SK-N-MC (cell line): ENCODE measurements at regions not wholly inside any gene's neighbourhood (a gene's known extent, or its start where the extent isn't known, plus 50 kb on each side); places are given as distances from the start of the nearest gene placed in this dataset.

Source experiments
- DNase-seq: peaks from one replicate; pipeline ENCODE4 v3.0.0-alpha.2; 2011; ENCODE audit warnings: low read depth, low spot score
- H3K27ac ChIP-seq: fragments of 200-600 bp; sonication (generic); 2 replicates; pipeline ENCODE4 v1.5.1; 2016; ENCODE audit warnings: mixed run types
- H3K36me3 ChIP-seq: fragments of 200-600 bp; sonication (generic); 2 replicates; pipeline ENCODE4 v1.6.1; 2017; ENCODE audit warnings: antibody characterized with exemption, low read length, mixed read lengths; ENCODE audit not compliant: insufficient read depth
- H3K4me3 ChIP-seq: fragments of 200-600 bp; sonication (generic); 2 replicates; pipeline ENCODE4 v1.5.1; 2016
- H3K9ac ChIP-seq: fragments of 200-600 bp; sonication (generic); 2 replicates; pipeline ENCODE4 v1.8.0; 2017; ENCODE audit warnings: mixed run types, mixed read lengths; ENCODE audit not compliant: insufficient read length
- H3K9me3 ChIP-seq: fragments of 200-600 bp; sonication (generic); 2 replicates; pipeline ENCODE4 v1.6.1; 2017; ENCODE audit warnings: low read depth, mild to moderate bottlenecking, antibody characterized with exemption, low read length, moderate library complexity, mixed read lengths
- EZH2 ChIP-seq: fragments of 200-600 bp; sonication (generic); IDR thresholded peaks from one replicate; pipeline ENCODE4 v1.6.1; 2017; ENCODE audit warnings: antibody characterized with exemption
- FOXP2 ChIP-seq: optimal IDR thresholded peaks from 2 replicates; pipeline ENCODE3; 2011; ENCODE audit warnings: mild to moderate bottlenecking, moderate library complexity; ENCODE audit not compliant: insufficient read depth; ENCODE audit errors: extremely low read length, control extremely low read depth
- POLR2AphosphoS5 ChIP-seq: IDR thresholded peaks from 2 replicates; pipeline ENCODE4 v1.6.1; 2012; ENCODE audit warnings: mild to moderate bottlenecking, low read depth, low read length, borderline replicate concordance

- no peak for DNase-seq
- no peak for TF ChIP-seq EZH2
- H3K9me3 ChIP-seq, result no peaks in the 10 kb centered on the region
These were observed 124.3 kb upstream of the UMPS start for GRCh38 chr3:124605781-124606579.

GRCh38 chr3:124607163-124607562 lies 123.1 kb upstream of the UMPS start:
- no peak overlapping the region for H3K9ac ChIP-seq
- no peak for DNase-seq
- H3K27ac ChIP-seq, result no peak overlapping the region
- no peak for TF ChIP-seq POLR2AphosphoS5
- no peak for TF ChIP-seq FOXP2
- TF ChIP-seq EZH2, result no peak
- no peaks in the 10 kb centered on the region for H3K9me3 ChIP-seq
- no peak overlapping the region for H3K4me3 ChIP-seq
- no peaks in the 10 kb centered on the region for H3K36me3 ChIP-seq

More at GRCh38 chr3:124605781-124606579, 124.3 kb upstream of the UMPS start:
- Histone ChIP-seq H3K36me3 (no peaks in the 10 kb centered on the region), H3K27ac (0 out of 2 replicates have a peak overlapping the region, but pooled peaks have one; percentile 4), H3K9ac (no peak overlapping the region), H3K4me3 (no peak overlapping the region)

GRCh38 chr3:124609402-124609801 lies 120.8 kb upstream of the UMPS start:
- no peak overlapping the region for H3K4me3 ChIP-seq
- TF ChIP-seq POLR2AphosphoS5 (no peak), EZH2 (no peak), FOXP2 (no peak)
- H3K9ac ChIP-seq, result no peak overlapping the region
- no peak for DNase-seq
- H3K36me3 ChIP-seq, result no peaks in the 10 kb centered on the region
- no peak overlapping the region for H3K27ac ChIP-seq
- no peaks in the 10 kb centered on the region for H3K9me3 ChIP-seq

- Histone ChIP-seq H3K36me3 (no peaks in the 10 kb centered on the region), H3K9ac (no peak overlapping the region), H3K9me3 (no peaks in the 10 kb centered on the region), H3K27ac (no peak overlapping the region), H3K4me3 (no peak overlapping the region)
- TF ChIP-seq FOXP2 (no peak), POLR2AphosphoS5 (no peak), EZH2 (no peak)
- no peak for DNase-seq
These were observed 120.1 kb upstream of the UMPS start for GRCh38 chr3:124610130-124610529.

GRCh38 chr3:124611520-124611919 lies 118.7 kb upstream of the UMPS start:
- H3K27ac ChIP-seq, result no peak overlapping the region
- TF ChIP-seq POLR2AphosphoS5, result no peak
- no peak for TF ChIP-seq FOXP2
- TF ChIP-seq EZH2, result no peak
- no peak overlapping the region for H3K4me3 ChIP-seq
- no peaks in the 10 kb centered on the region for H3K36me3 ChIP-seq
- no peak overlapping the region for H3K9ac ChIP-seq
- DNase-seq, result no peak
- H3K9me3 ChIP-seq, result no peaks in the 10 kb centered on the region

- Histone ChIP-seq H3K9me3 (no peaks in the 10 kb centered on the region), H3K27ac (no peak overlapping the region), H3K4me3 (no peak overlapping the region), H3K9ac (no peak overlapping the region), H3K36me3 (no peaks in the 10 kb centered on the region)
- DNase-seq, result no peak
- no peak for TF ChIP-seq POLR2AphosphoS5
These were observed 114.2 kb upstream of the UMPS start for GRCh38 chr3:124615896-124616543.

GRCh38 chr3:124617177-124617576 lies 113.1 kb upstream of the UMPS start:
- H3K9ac ChIP-seq, result no peak overlapping the region
- H3K9me3 ChIP-seq, result no peaks in the 10 kb centered on the region
- no peak for DNase-seq
- no peak overlapping the region for H3K27ac ChIP-seq
- no peak for TF ChIP-seq FOXP2
- TF ChIP-seq EZH2, result no peak
- no peak for TF ChIP-seq POLR2AphosphoS5
- no peaks in the 10 kb centered on the region for H3K36me3 ChIP-seq
- no peak overlapping the region for H3K4me3 ChIP-seq

GRCh38 chr3:124619887-124620599 lies 110.2 kb upstream of the UMPS start:
- TF ChIP-seq EZH2 (no peak), FOXP2 (no peak), POLR2AphosphoS5 (no peak)
- no peak for DNase-seq
- no peak overlapping the region for H3K9ac ChIP-seq
- H3K36me3 ChIP-seq, result no peaks in the 10 kb centered on the region
- no peak overlapping the region for H3K4me3 ChIP-seq
- no peaks in the 10 kb centered on the region for H3K9me3 ChIP-seq
- H3K27ac ChIP-seq, result no peak overlapping the region
